Type B pancreatic cell (in vitro differentiated cells): ENCODE measurements at regions not wholly inside any gene's neighbourhood (a gene's known extent, or its start where the extent isn't known, plus 50 kb on each side); places are given as distances from the start of the nearest gene placed in this dataset.

Experiments used
- DNase-seq: peaks from one replicate; pipeline ENCODE4 v3.0.0; 2021; ENCODE audit warnings: mixed read lengths; ENCODE audit not compliant: unreplicated experiment; ENCODE audit errors: extremely low spot score
- H3K27ac Mint-ChIP-seq: 2 replicates; pipeline ENCODE4 v1.8.0; 2021; ENCODE audit warnings: mild to moderate bottlenecking, mixed read lengths
- H3K27me3 Mint-ChIP-seq: 2 replicates; pipeline ENCODE4 v1.8.0; 2021; ENCODE audit warnings: mixed read lengths
- H3K36me3 Mint-ChIP-seq: 2 replicates; pipeline ENCODE4 v1.8.0; 2021; ENCODE audit warnings: mixed read lengths
- H3K4me1 Mint-ChIP-seq: one replicate; pipeline ENCODE4 v1.8.0; 2021; ENCODE audit warnings: mixed read lengths; ENCODE audit not compliant: unreplicated experiment
- H3K4me3 Mint-ChIP-seq: 2 replicates; pipeline ENCODE4 v1.8.0; 2021; ENCODE audit warnings: mild to moderate bottlenecking, mixed read lengths
- H3K9me3 Mint-ChIP-seq: 2 replicates; pipeline ENCODE4 v1.8.0; 2021; ENCODE audit warnings: mixed read lengths
- CTCF ChIP-seq: fragments of 200-600 bp; sonication (generic); conservative IDR thresholded peaks from 2 replicates; pipeline ENCODE4 v1.5.0; 2021; ENCODE audit warnings: antibody characterized with exemption, mild to moderate bottlenecking

GRCh38 chr5:141778206-141778605, 96.2 kb upstream of the ARAP3 start:
- no peaks in the 10 kb centered on the region for H3K36me3 Mint-ChIP-seq
- no peak for TF ChIP-seq CTCF
- H3K27ac Mint-ChIP-seq = no peak overlapping the region
- peaks cover 4% of the 10 kb centered on the region for H3K27me3 Mint-ChIP-seq
- H3K4me1 Mint-ChIP-seq = peaks cover 30% of the 10 kb centered on the region
- no peak overlapping the region for H3K4me3 Mint-ChIP-seq
- no peak for DNase-seq
- no peaks in the 10 kb centered on the region for H3K9me3 Mint-ChIP-seq

- no peak for DNase-seq
- Mint-ChIP-seq H3K27me3 (peaks cover 8% of the 10 kb centered on the region), H3K4me1 (peaks cover 29% of the 10 kb centered on the region), H3K27ac (no peak overlapping the region), H3K9me3 (no peaks in the 10 kb centered on the region), H3K4me3 (no peak overlapping the region), H3K36me3 (no peaks in the 10 kb centered on the region)
- no peak for TF ChIP-seq CTCF
These were observed 95.7 kb upstream of the ARAP3 start for GRCh38 chr5:141777711-141778110.

GRCh38 chr5:141777130-141777529, 95.1 kb upstream of the ARAP3 start:
- peaks cover 11% of the 10 kb centered on the region for H3K27me3 Mint-ChIP-seq
- TF ChIP-seq CTCF = no peak
- H3K27ac Mint-ChIP-seq = no peak overlapping the region
- DNase-seq = no peak
- H3K4me1 Mint-ChIP-seq = peaks cover 29% of the 10 kb centered on the region
- H3K9me3 Mint-ChIP-seq = no peaks in the 10 kb centered on the region
- H3K36me3 Mint-ChIP-seq = no peaks in the 10 kb centered on the region
- H3K4me3 Mint-ChIP-seq = no peak overlapping the region

- DNase-seq = no peak
- Mint-ChIP-seq H3K36me3 (no peaks in the 10 kb centered on the region), H3K4me1 (peaks cover 17% of the 10 kb centered on the region), H3K4me3 (no peak overlapping the region), H3K27ac (no peak overlapping the region), H3K27me3 (peaks cover 11% of the 10 kb centered on the region), H3K9me3 (no peaks in the 10 kb centered on the region)
- TF ChIP-seq CTCF = no peak
These were observed 91.9 kb upstream of the ARAP3 start for GRCh38 chr5:141773779-141774562.

- H3K4me1 Mint-ChIP-seq = peaks cover 4% of the 10 kb centered on the region
- no peak overlapping the region for H3K27ac Mint-ChIP-seq
- H3K27me3 Mint-ChIP-seq = peaks cover 14% of the 10 kb centered on the region
- H3K9me3 Mint-ChIP-seq = no peaks in the 10 kb centered on the region
- no peak overlapping the region for H3K4me3 Mint-ChIP-seq
- H3K36me3 Mint-ChIP-seq = no peaks in the 10 kb centered on the region
- TF ChIP-seq CTCF = no peak
- no peak for DNase-seq
These were observed 90.3 kb upstream of the ARAP3 start for GRCh38 chr5:141772281-141772680.
